ENCODE measurements at regions not wholly inside any gene's neighbourhood (a gene's known extent, or its start where the extent isn't known, plus 50 kb on each side); places are given as distances from the start of the nearest gene placed in this dataset.

GRCh38 chr13:79995334-79995733 is 345.6 kb downstream of the SPRY2 start:
- Histone ChIP-seq H3K4me1 (ENCODE audit: insufficient read depth, low read length) (no peaks in the 10 kb centered on the region), H3K14ac (ENCODE audit: insufficient read depth, low read length) (no peak overlapping the region), H3K9me3 (ENCODE audit: control insufficient read depth, low read depth, low read length) (no peaks in the 10 kb centered on the region), H4K91ac (ENCODE audit: insufficient read length, low read depth, low read length) (no peak overlapping the region), H2BK12ac (ENCODE audit: insufficient read length, low read depth, low read length) (no peak overlapping the region), H3K23ac (ENCODE audit: insufficient read length, low read depth, low read length) (no peak overlapping the region), H2BK120ac (ENCODE audit: low read depth, low read length, poor library complexity, severe bottlenecking) (no peak overlapping the region), H3K4me2 (ENCODE audit: insufficient read depth, insufficient read length, low read length) (no peak overlapping the region), H3K56ac (ENCODE audit: insufficient read length, low read depth, low read length) (no peak overlapping the region), H2AFZ (ENCODE audit: low read length) (no peak overlapping the region), H2BK5ac (ENCODE audit: insufficient read length, low read length) (no peak overlapping the region), H3K27ac (ENCODE audit: insufficient read length, low read depth, low read length) (no peak overlapping the region), H2BK15ac (ENCODE audit: low read depth, low read length) (no peak overlapping the region), H3K9ac (ENCODE audit: extremely low read depth, insufficient read length, low read length) (no peak overlapping the region), H3K18ac (ENCODE audit: insufficient read length, low read depth, low read length) (no peak overlapping the region), H4K8ac (replicated peaks; ENCODE audit: insufficient read length, low read depth, low read length) (no peak overlapping the region), H3K27me3 (ENCODE audit: insufficient read depth, low read length) (no peaks in the 10 kb centered on the region), H3K4ac (ENCODE audit: low read depth, low read length) (no peak overlapping the region), H3T11ph (ENCODE audit: low read length) (no peak overlapping the region), H4K20me1 (ENCODE audit: control insufficient read depth, insufficient read depth, insufficient read length) (no peaks in the 10 kb centered on the region), H2BK20ac (ENCODE audit: low read depth, low read length, poor library complexity, severe bottlenecking) (no peak overlapping the region), H2AK5ac (ENCODE audit: insufficient read length, low read length) (no peak overlapping the region), H3K23me2 (ENCODE audit: insufficient read length, low read depth, low read length, poor library complexity, severe bottlenecking) (no peaks in the 10 kb centered on the region), H3K79me2 (ENCODE audit: insufficient read depth, low read length) (no peaks in the 10 kb centered on the region), H3K79me1 (ENCODE audit: insufficient read depth, low read depth, low read length, poor library complexity, severe bottlenecking) (no peaks in the 10 kb centered on the region), H4K5ac (ENCODE audit: insufficient read length, low read depth, low read length) (no peak overlapping the region)
- H3K27ac Mint-ChIP-seq, result no peak overlapping the region
- no peak overlapping the region for H3K4me3 Mint-ChIP-seq
- no peaks in the 10 kb centered on the region for H3K27me3 Mint-ChIP-seq (ENCODE audit: low read depth)
- H3K9me3 Mint-ChIP-seq, result no peaks in the 10 kb centered on the region; a peak in 3 of 5 replicates
- no peak for DNase-seq
- no peak for TF ChIP-seq CTCF (conservative IDR thresholded peaks at IDR 0.05)
- H3K36me3 Mint-ChIP-seq (ENCODE audit: insufficient read depth in 1 of 3, low read depth in 3 of 3), result no peaks in the 10 kb centered on the region; a peak in 1 of 7 replicates
- H3K4me1 Mint-ChIP-seq, result peaks cover 8 to 18% of the 10 kb centered on the region in 2 experiments
